Endothelial cell of umbilical vein (primary cell): ENCODE measurements at regions not wholly inside any gene's neighbourhood (a gene's known extent, or its start where the extent isn't known, plus 50 kb on each side); places are given as distances from the start of the nearest gene placed in this dataset.

Experiments
- BruUV-seq: library from RNA; stranded (reverse); fragments of 400-500 nt; replicated peaks from 2 replicates; lab custom pipeline; 2021; lab: Mats Ljungman, UMichigan
- CTCF ChIA-PET: fragments of 300-600, 350-600 bp; sonication (Branson Sonifier 250); formaldehyde crosslinking; loops from one replicate; lab custom pipeline; 2021; ENCODE audit warnings: antibody characterized with exemption, inconsistent platforms; lab: Charles Lee
- POLR2A ChIA-PET: fragments of 300-600, 350-600 bp; sonication (Branson Sonifier 250); formaldehyde crosslinking; loops from one replicate; lab custom pipeline; 2021; ENCODE audit warnings: antibody characterized with exemption, inconsistent platforms; lab: Charles Lee
- DNase-seq: peaks from one replicate; pipeline ENCODE4 v3.0.0-alpha.2; 2011; ENCODE audit warnings: low read depth, low spot score
- FAIRE-seq: peaks from 2 replicates; lab custom pipeline; 2011; peaks lifted over from hg19 to GRCh38; lab: Jason Lieb, UNC
- H2AFZ ChIP-seq: 2 replicates; pipeline ENCODE4 v1.6.0; 2012; ENCODE audit warnings: low read depth, low read length, control low read depth, inconsistent platforms
- H3K27ac ChIP-seq: 2 replicates; pipeline ENCODE4 v1.5.1; 2011; ENCODE audit warnings: low read depth, mild to moderate bottlenecking, control low read depth, low read length, moderate library complexity; ENCODE audit not compliant: insufficient read depth
- H3K27me3 ChIP-seq, 2 experiments: 2 replicates each; pipeline versions ENCODE4 v1.6.0 to v1.6.1; 2011; ENCODE audit warnings: low read length in 2 of 2, mixed read lengths in 1 of 2; ENCODE audit not compliant: control insufficient read depth in 2 of 2, insufficient read depth in 2 of 2
- H3K36me3 ChIP-seq, 2 experiments: 2 replicates in 1 of 2; 3 replicates in 1 of 2; pipeline ENCODE4 v1.5.1; 2011; ENCODE audit warnings: low read length in 2 of 2, mild to moderate bottlenecking in 1 of 2, moderate library complexity in 1 of 2; ENCODE audit not compliant: control insufficient read depth in 2 of 2, insufficient read depth in 2 of 2; ENCODE audit errors: extremely low read depth in 1 of 2
- H3K4me1 ChIP-seq: 3 replicates; pipeline ENCODE4 v1.5.1; 2011; ENCODE audit warnings: mild to moderate bottlenecking, low read length; ENCODE audit not compliant: control insufficient read depth, insufficient read depth; ENCODE audit errors: extremely low read depth
- H3K4me2 ChIP-seq: 2 replicates; pipeline ENCODE4 v1.6.1; 2011; ENCODE audit warnings: low read length, control low read depth, mixed read lengths; ENCODE audit not compliant: insufficient read depth
- H3K4me3 ChIP-seq, 3 experiments: fragments of 200-600 bp in 1 of 3; sonication (generic), shearing (Covaris generic) in 1 of 3; replicated peaks in 1 of 3; 2 replicates each; pipeline ENCODE4 v1.5.1; 2011 to 2016; ENCODE audit warnings: control low read depth in 3 of 3, low read length in 3 of 3, mild to moderate bottlenecking in 2 of 3, inconsistent platforms in 1 of 3, low read depth in 1 of 3, moderate library complexity in 1 of 3; ENCODE audit not compliant: insufficient read depth in 1 of 3
- H3K79me2 ChIP-seq: 2 replicates; pipeline ENCODE4 v1.6.0; 2012; ENCODE audit warnings: low read length, inconsistent platforms; ENCODE audit not compliant: control insufficient read depth, insufficient read depth
- H3K9ac ChIP-seq: replicated peaks from 2 replicates; pipeline ENCODE3; 2011; ENCODE audit warnings: low read length, control low read depth; ENCODE audit not compliant: insufficient read depth; ENCODE audit errors: extremely low read depth
- H3K9me1 ChIP-seq: replicated peaks from 3 replicates; pipeline ENCODE4 v1.6.0; 2011; ENCODE audit warnings: mild to moderate bottlenecking, low read length; ENCODE audit not compliant: control insufficient read depth, insufficient read depth; ENCODE audit errors: extremely low read depth
- H3K9me3 ChIP-seq: replicated peaks from 2 replicates; pipeline ENCODE4 v1.5.1; 2012; ENCODE audit warnings: low read length, inconsistent platforms; ENCODE audit not compliant: control insufficient read depth, insufficient read depth
- H4K20me1 ChIP-seq: replicated peaks from 2 replicates; pipeline ENCODE3; 2011; ENCODE audit warnings: mild to moderate bottlenecking, low read length; ENCODE audit not compliant: control insufficient read depth, insufficient read depth; ENCODE audit errors: extremely low read depth
- EZH2 ChIP-seq: IDR thresholded peaks from 2 replicates; pipeline ENCODE4 v1.6.1; 2012; ENCODE audit warnings: borderline replicate concordance, low read depth, mild to moderate bottlenecking, moderate library complexity, low read length, inconsistent platforms; ENCODE audit not compliant: severe bottlenecking
- FOS ChIP-seq: IDR thresholded peaks from 2 replicates; pipeline ENCODE4 v1.6.1; 2011; ENCODE audit warnings: mild to moderate bottlenecking, low read length, moderate library complexity, borderline replicate concordance; ENCODE audit not compliant: insufficient read depth
- GATA2 ChIP-seq: IDR thresholded peaks from 2 replicates; pipeline ENCODE4 v1.7.0; 2011; ENCODE audit warnings: low read depth, mild to moderate bottlenecking, moderate library complexity, mixed read lengths, low read length; ENCODE audit not compliant: insufficient read length, insufficient read depth
- JUN ChIP-seq: IDR thresholded peaks from 2 replicates; pipeline ENCODE4 v1.6.1; 2011; ENCODE audit warnings: borderline replicate concordance, low read depth; ENCODE audit not compliant: insufficient read length, insufficient read depth
- MYC ChIP-seq: IDR thresholded peaks from one replicate; pipeline ENCODE4 v1.6.1; 2011; ENCODE audit warnings: mild to moderate bottlenecking, low read depth, low read length
- POLR2A ChIP-seq: IDR thresholded peaks from 2 replicates; pipeline ENCODE4 v1.6.1; 2012; ENCODE audit warnings: low read depth, mild to moderate bottlenecking, control low read depth, low read length
- POLR2AphosphoS5 ChIP-seq: IDR thresholded peaks from 2 replicates; pipeline ENCODE4 v1.6.1; 2012; ENCODE audit warnings: low read depth, mild to moderate bottlenecking, control low read depth, low read length, moderate library complexity; ENCODE audit not compliant: insufficient read depth
- dilution Hi-C: fragments of 300-500 bp; cut with MboI; formaldehyde crosslinking; loops from one replicate; pipeline ENCODE4 v1.15.0; 2019; ENCODE audit warnings: low sequenced_read_pairs; ENCODE audit not compliant: extremely low pct_ligation_motif_present
- intact Hi-C: fragments of 100-400 bp; cut with micrococcal nuclease; formaldehyde crosslinking; loops from one replicate; pipeline ENCODE4 v1.10.0; 2022
- TF ChIP-seq, protein P1 (sequence below): IDR thresholded peaks from 2 replicates; pipeline ENCODE4 v1.6.1; 2011; ENCODE audit not compliant: insufficient read depth, insufficient read length
- TF ChIP-seq, protein P2 (sequence below), 2 donors: IDR thresholded peaks; 1 replicate in 1 of 2; 2 replicates in 1 of 2; pipeline ENCODE4 v1.5.1; 2011; ENCODE audit warnings: low read length in 2 of 2, mild to moderate bottlenecking in 2 of 2, moderate library complexity in 2 of 2, control low read depth in 1 of 2, inconsistent platforms in 1 of 2, low read depth in 1 of 2; ENCODE audit not compliant: insufficient read depth in 1 of 2; ENCODE audit errors: extremely low read depth in 1 of 2

GRCh38 chr13:44128552-44129001, 245.0 kb upstream of the SERP2 start:
- no peaks in the 10 kb centered on the region for H3K27me3 ChIP-seq
- H3K4me3 ChIP-seq, result no peak overlapping the region
- H3K9me1 ChIP-seq, result no peaks in the 10 kb centered on the region
- peaks cover 18% of the 10 kb centered on the region for H3K4me1 ChIP-seq
- no peaks in the 10 kb centered on the region for H3K36me3 ChIP-seq
- intact Hi-C loops, result no loop called here
- ChIA-PET POLR2A (no interaction called here), CTCF (no interaction called here)
- no peaks in the 10 kb centered on the region for H4K20me1 ChIP-seq
- no peak overlapping the region for H2AFZ ChIP-seq
- H3K9me3 ChIP-seq, result no peaks in the 10 kb centered on the region
- dilution Hi-C loops, result no loop called here
- TF ChIP-seq POLR2AphosphoS5 (no peak), GATA2 (no peak), POLR2A (no peak), EZH2 (no peak), JUN (no peak), FOS (no peak), MYC (no peak)
- TF ChIP-seq, protein P1, sequence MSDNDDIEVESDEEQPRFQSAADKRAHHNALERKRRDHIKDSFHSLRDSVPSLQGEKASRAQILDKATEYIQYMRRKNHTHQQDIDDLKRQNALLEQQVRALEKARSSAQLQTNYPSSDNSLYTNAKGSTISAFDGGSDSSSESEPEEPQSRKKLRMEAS, result no peak
- TF ChIP-seq, protein P2, sequence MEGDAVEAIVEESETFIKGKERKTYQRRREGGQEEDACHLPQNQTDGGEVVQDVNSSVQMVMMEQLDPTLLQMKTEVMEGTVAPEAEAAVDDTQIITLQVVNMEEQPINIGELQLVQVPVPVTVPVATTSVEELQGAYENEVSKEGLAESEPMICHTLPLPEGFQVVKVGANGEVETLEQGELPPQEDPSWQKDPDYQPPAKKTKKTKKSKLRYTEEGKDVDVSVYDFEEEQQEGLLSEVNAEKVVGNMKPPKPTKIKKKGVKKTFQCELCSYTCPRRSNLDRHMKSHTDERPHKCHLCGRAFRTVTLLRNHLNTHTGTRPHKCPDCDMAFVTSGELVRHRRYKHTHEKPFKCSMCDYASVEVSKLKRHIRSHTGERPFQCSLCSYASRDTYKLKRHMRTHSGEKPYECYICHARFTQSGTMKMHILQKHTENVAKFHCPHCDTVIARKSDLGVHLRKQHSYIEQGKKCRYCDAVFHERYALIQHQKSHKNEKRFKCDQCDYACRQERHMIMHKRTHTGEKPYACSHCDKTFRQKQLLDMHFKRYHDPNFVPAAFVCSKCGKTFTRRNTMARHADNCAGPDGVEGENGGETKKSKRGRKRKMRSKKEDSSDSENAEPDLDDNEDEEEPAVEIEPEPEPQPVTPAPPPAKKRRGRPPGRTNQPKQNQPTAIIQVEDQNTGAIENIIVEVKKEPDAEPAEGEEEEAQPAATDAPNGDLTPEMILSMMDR (IDR thresholded peaks at IDR 0.05; ENCODE audit: extremely low read depth in 1 of 2, insufficient read depth in 1 of 2, low read depth in 1 of 2, low read length in 2 of 2), result no peak
- DNase-seq, result no peak
- no peaks in the 10 kb centered on the region for H3K79me2 ChIP-seq
- no TSS peak for BruUV-seq
- no peak overlapping the region for H3K27ac ChIP-seq
- FAIRE-seq, result no peak
- no peak overlapping the region for H3K9ac ChIP-seq
- H3K4me2 ChIP-seq, result no peak overlapping the region
